Activated CD4-positive, alpha-beta T cell treated with anti-CD3 and anti-CD28 coated beads, Interleukin-2, amount 50 U/mL, for 24 hours (primary cell): ENCODE measurements at regions not wholly inside any gene's neighbourhood (a gene's known extent, or its start where the extent isn't known, plus 50 kb on each side); places are given as distances from the start of the nearest gene placed in this dataset.
"Not testable (repeated sequence)": the region's sequence is repeated elsewhere in the genome, so short reads cannot be mapped to it uniquely, and the experiment has no call there.

Experiments
- DNase-seq, 2 donors: peaks; one replicate each; pipeline ENCODE4 v3.0.0-alpha.2; 2020; ENCODE audit warnings: low read depth in 1 of 2, low spot score in 1 of 2

- DNase-seq = no peak
These were observed 325.5 kb upstream of the MEIS1 start for GRCh38 chr2:66109419-66109818.

GRCh38 chr2:66105066-66105753 lies 329.7 kb upstream of the MEIS1 start:
- DNase-seq = no peak

GRCh38 chr2:66103581-66103980 lies 331.3 kb upstream of the MEIS1 start:
- DNase-seq = no peak

GRCh38 chr2:66101206-66101605 lies 333.7 kb upstream of the MEIS1 start:
- no peak for DNase-seq

- no peak for DNase-seq
These were observed 339.0 kb upstream of the MEIS1 start for GRCh38 chr2:66095820-66096345.

GRCh38 chr2:66094689-66095088 lies 340.2 kb upstream of the MEIS1 start:
- DNase-seq = not testable (repeated sequence)

- no peak for DNase-seq
These were observed 341.6 kb upstream of the MEIS1 start for GRCh38 chr2:66093371-66093770.

GRCh38 chr2:66084948-66085590 lies 349.9 kb upstream of the MEIS1 start:
- no peak for DNase-seq

GRCh38 chr2:66082581-66082980 lies 352.3 kb upstream of the MEIS1 start:
- no peak for DNase-seq

GRCh38 chr2:66080127-66080526 lies 354.8 kb upstream of the MEIS1 start:
- no peak for DNase-seq

- DNase-seq = no peak
These were observed 361.8 kb upstream of the MEIS1 start for GRCh38 chr2:66073172-66073571.

- no peak for DNase-seq
These were observed 364.0 kb upstream of the MEIS1 start for GRCh38 chr2:66070721-66071602.

GRCh38 chr2:66069937-66070720 lies 364.8 kb upstream of the MEIS1 start:
- no peak for DNase-seq

- no peak for DNase-seq
These were observed 368.9 kb upstream of the MEIS1 start for GRCh38 chr2:66066032-66066431.

GRCh38 chr2:66059332-66059731 lies 375.6 kb upstream of the MEIS1 start:
- no peak for DNase-seq

GRCh38 chr2:66058675-66059074 lies 376.2 kb upstream of the MEIS1 start:
- DNase-seq = no peak

GRCh38 chr2:66057844-66058243 lies 377.1 kb upstream of the MEIS1 start:
- DNase-seq = no peak

GRCh38 chr2:66050392-66050791 lies 384.5 kb upstream of the MEIS1 start:
- no peak for DNase-seq

GRCh38 chr2:66048667-66049066 lies 386.3 kb upstream of the MEIS1 start:
- no peak for DNase-seq

GRCh38 chr2:66041902-66042657 lies 392.8 kb upstream of the MEIS1 start:
- DNase-seq = no peak
